HG03432 (cell line): ENCODE measurements at regions not wholly inside any gene's neighbourhood (a gene's known extent, or its start where the extent isn't known, plus 50 kb on each side); places are given as distances from the start of the nearest gene placed in this dataset.

Source experiments
- ATAC-seq: cut with Tn5 transposase; IDR thresholded peaks from one replicate; pipeline ENCODE4 v1.9.1; 2021; ENCODE audit warnings: mild to moderate bottlenecking, moderate library complexity; ENCODE audit not compliant: unreplicated experiment

GRCh38 chr4:45985038-45985437 lies 138.8 kb downstream of the GABRG1 start:
- no peak for ATAC-seq

DNA sequence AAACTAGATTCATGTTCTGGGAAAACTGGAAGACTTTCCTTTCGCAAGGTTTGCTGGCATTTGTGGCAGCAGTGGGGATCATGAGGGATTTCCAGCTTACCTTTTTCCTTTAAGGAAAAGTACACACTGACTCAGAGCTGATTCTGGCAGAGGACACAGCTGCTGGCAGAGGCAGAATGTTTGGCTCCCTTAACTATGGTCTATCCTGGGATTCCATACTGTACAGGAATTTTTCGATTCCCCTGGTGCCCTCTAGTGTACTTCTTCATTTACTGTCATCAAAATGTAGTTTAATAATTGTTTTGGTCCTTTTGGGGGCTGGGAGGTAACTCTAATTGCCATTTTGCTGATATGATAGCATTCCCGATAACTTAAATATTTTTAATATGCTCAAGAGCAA lies 152.7 kb downstream of the GABRG1 start:
- ATAC-seq: no peak

DNA sequence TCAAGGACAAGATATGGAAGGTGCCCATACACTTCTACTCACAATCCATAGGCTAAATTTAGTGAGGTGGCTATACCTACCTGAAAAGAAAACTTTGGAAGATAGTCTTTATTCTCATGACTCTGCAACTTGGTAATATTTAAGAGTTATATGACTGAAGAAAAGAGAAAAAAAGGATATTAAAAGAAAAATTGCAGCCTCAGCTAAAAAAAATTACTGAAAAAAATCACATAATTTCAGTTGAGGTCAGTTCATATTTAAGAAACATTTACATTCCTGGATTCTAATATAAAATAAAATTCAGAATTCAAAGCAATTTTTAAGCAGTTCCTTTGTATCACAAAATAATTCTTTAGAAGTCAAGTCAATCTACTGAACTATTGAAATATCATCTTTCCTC lies 166.5 kb downstream of the GABRG1 start:
- ATAC-seq: no peak

DNA sequence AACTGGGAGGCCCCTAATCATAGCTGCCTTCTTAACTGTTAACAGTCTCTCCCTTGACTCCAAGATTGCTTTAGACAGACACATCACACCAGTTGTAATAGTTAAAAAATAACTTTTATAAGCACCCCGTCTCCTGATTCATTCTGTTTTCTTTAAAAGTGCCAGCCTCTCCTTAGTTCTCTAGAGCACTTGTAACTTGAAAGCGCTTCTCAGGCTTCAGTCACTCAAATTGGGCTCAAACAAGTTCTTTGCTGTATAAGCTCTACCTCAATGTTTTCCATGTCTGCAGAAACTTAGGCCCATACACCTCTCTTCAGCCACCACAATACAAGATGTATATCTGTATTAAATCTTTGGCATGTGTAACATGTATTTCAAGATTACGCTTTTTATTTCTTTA lies 169.6 kb downstream of the GABRG1 start:
- ATAC-seq: no peak

DNA sequence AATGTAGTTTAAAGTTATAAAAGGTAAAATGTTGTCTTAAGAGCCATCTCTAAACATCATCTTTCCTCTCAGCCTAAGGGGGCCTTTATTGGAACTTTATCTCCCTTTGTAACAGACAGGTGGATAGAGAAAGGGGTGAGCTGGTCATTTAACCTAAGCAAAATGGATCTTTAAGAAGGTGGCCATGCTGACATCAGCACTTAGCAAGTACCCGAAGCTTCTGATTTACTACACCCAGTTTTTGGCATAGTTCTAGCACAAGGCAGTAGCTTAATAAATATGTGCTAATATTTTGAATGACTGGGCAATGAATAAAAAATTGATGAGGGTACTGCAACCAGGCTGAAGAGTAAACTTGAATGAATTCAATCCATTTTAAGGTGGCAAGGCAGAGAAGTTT lies 172.7 kb downstream of the GABRG1 start:
- ATAC-seq: no peak

- ATAC-seq: no peak
Observed at GRCh38 chr4:45946699-45947098, 177.2 kb downstream of the GABRG1 start.

GRCh38 chr4:45944000-45944399 lies 179.9 kb downstream of the GABRG1 start:
- no peak for ATAC-seq

GRCh38 chr4:45939056-45939455 lies 184.8 kb downstream of the GABRG1 start:
- no peak for ATAC-seq

- no peak for ATAC-seq
Observed at GRCh38 chr4:45931154-45931553, 192.7 kb downstream of the GABRG1 start.

DNA sequence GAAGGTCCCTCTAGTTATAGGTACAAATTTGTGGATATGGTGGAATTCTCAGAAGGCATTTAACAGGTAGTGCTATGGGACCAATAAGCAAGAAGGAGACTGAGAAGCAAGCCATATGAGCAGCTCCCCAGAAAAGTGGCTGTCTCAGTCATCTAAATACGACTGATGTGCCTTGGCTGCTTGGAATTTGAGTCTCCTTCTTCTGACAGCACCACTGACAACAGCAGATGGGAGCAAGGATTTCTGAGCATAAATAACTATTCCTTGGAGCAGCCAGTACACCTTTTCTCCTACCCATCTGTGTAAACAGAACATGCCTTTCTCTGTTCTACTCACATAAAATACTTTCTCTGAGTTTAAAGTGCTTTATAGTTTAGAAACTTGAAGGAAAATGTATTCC lies 196.2 kb downstream of the GABRG1 start:
- no peak for ATAC-seq

- ATAC-seq: no peak
Observed at GRCh38 chr4:45925809-45926208, 198.0 kb downstream of the GABRG1 start.

GRCh38 chr4:45920861-45921260 lies 203.0 kb downstream of the GABRG1 start:
- no peak for ATAC-seq

DNA sequence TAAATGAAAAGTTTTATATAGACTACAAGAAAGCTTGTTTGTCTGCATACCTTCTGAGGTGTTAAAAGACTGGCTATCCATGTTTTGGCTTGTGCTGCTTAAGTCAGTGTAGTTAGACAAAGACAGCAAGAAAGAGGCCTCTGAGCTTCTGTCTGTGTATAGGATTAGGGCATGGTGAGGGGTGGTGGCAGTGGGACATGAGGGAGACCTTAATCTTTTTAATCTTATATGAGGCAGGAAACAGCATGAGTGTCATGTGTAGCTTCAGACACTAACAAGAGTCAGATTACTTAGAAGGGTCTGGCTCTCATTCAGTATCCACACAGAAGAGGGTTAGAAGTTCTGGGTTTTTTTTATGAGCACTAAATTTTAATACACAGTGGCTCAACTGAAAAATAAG lies 213.3 kb downstream of the GABRG1 start:
- ATAC-seq: no peak

GRCh38 chr4:45897946-45898585 lies 225.8 kb downstream of the GABRG1 start:
- no peak for ATAC-seq

GRCh38 chr4:45883421-45883820 lies 240.4 kb downstream of the GABRG1 start:
- no peak for ATAC-seq

DNA sequence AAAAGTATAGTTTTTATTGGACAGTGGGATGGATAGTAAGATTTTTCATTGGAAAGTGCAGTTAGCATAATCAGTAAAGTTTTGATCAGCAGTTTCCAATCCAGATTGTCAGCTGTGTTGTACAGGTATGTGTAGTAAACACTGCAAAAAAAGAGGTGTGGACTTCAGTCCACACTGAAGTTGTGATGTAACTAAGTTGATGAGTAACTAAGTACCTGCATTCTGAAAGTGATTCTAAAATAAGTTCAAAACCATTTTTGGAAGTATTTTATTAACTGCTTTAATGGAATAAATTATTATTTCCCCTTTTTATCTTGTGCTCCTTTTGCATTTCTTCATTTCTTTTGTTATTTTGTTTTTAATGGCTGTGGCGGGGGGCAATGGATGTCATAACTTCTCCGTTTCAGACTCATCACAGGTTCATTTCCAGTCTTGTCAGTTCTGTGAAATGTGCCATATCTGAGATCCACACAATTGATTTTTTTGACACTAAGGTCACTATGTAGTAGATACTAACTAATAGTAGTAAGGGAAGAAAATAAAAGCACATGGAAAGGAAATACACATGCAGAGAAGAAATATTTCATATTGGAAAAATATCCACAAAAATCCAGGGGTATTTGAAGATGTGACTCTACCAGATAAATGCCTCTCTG lies 247.5 kb downstream of the GABRG1 start:
- no peak for ATAC-seq

GRCh38 chr4:45869184-45869583 lies 254.7 kb downstream of the GABRG1 start:
- ATAC-seq: no peak

DNA sequence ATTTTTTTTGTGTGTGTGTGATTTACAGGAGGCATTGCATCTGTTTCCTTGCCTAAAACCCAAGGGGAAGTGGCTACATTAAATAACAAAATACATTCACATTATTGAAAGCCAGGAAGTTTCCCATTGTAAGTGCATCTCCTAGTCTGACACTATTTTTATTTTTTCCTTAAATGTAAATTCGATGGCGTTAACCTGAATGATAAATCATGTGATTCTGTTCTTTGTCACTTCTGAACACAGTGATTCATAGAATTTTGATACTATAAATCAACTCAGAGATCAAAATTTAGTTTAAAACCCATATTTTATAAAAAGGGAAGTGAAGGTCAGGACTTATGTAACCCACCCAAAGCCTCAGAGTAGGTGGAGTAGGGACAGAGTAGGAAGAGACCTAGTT lies 258.1 kb downstream of the GABRG1 start:
- no peak for ATAC-seq

- no peak for ATAC-seq
Observed at GRCh38 chr4:45855857-45856256, 268.0 kb downstream of the GABRG1 start.

DNA sequence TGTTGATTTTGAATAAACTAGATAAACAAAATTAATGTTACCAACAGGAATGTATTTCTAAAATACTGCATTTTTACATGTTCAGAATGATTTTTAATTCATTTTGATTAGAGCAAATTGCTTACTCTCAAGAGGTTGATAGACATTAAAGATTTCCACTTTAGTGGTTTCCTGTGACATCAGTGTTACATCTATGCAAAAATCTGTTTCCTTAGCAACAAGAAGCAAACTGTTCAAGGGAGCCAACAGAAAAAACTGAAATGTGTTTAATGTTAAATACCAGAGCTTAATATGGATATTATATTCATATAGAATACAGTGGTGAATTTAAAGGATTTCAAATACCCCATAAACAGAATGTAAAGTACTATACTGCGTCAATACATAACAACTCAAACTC lies 277.8 kb downstream of the GABRG1 start:
- ATAC-seq: no peak

DNA sequence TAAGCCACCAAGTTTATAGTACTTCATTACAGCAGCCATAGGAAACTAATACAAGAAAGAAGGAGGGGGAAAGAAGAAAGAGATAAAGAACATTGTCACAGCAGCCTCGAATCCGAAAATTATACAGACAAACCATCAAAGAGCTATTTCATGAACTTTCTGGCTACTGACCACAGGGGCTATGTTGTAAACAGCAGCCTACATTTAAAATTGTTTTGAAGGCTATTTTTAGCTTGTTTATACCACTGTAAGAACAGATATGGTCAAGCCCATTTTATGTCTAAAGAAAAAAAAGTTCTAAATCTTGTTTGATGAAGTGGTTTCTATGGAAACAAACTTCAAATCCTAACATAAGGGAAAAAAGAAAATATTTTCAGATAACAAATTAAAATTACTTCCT lies 282.1 kb downstream of the GABRG1 start:
- no peak for ATAC-seq

GRCh38 chr4:45831692-45832091 lies 292.2 kb downstream of the GABRG1 start:
- no peak for ATAC-seq

GRCh38 chr4:45803994-45804393 lies 319.9 kb downstream of the GABRG1 start:
- ATAC-seq: no peak
